ENCODE measurements at regions not wholly inside any gene's neighbourhood (a gene's known extent, or its start where the extent isn't known, plus 50 kb on each side); places are given as distances from the start of the nearest gene placed in this dataset.

DNA sequence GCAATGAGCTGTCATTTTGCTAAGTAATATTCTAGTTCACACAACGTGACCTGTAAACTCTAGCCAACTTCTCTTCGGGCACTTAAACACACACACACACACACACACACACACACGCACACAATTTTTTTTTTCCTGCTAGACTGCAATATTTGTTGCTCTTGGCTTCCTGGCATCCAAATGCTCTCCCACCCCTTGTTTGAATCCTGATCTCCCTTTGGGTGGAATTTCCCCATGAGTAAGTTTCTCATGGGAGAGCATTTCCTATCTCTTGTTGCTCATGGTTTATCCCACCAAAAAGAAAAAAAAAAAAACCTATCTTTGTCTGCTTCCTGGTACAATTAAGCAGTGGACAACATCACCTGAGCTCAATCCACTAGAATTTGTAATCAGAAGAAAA lies 54.7 kb upstream of the TSLP start:
- no peak for DNase-seq

DNA sequence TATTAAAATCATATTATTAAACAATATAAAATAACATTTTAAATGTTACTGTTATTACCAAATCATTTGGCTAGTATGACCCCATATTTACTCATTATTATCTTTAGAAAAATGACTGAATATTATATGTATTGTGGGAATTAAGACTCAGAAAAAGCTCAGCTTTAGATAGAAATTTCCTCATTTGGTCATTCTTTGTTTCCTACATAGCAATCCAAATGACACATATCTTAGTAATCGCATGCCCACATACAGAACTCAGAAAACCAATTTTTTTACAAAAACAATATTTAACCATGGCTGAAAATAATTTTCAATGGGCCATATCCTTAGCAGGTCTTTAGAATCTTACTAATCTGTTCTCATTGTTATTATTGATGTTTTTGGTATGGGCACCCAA lies 53.8 kb upstream of the TSLP start:
- DNase-seq, result no peak
